Stimulated activated CD8-positive, alpha-beta memory T cell treated with anti-CD3 and anti-CD28 coated beads, Interleukin-7, amount 100 ng/mL, for 24 hours (primary cell): ENCODE measurements at regions not wholly inside any gene's neighbourhood (a gene's known extent, or its start where the extent isn't known, plus 50 kb on each side); places are given as distances from the start of the nearest gene placed in this dataset.

Experiments used
- DNase-seq: peaks from one replicate; pipeline ENCODE4 v3.0.0-alpha.2; 2020; ENCODE audit warnings: low read depth

DNA sequence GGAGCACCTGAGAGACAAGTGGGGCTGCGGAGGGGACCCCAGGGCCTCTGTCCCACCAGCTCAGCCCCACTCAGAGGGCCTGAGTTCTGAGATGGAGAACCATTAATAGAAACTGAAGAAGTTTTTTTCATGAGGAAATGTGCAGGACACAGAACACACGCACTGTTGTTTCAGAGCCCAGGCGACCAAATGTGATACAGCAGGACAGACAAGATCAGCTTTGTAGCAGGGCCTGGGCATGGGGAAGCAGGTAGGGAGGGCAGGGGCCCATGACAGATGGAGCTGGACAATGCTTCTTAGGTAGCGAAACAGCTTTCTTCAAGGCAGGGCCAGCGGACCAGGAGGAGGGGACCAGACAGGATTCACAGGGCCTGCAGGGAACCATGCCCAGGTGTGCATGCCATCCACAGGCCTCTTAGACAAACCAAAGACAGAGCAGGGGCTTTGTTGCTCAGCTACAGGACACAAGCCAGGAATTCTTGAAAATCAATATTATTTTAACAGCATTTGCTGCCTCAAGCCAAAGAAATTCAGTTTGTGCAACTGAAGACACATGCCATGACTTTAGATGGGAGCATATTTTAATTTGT lies 252.8 kb upstream of the GYPC start:
- no peak for DNase-seq

DNA sequence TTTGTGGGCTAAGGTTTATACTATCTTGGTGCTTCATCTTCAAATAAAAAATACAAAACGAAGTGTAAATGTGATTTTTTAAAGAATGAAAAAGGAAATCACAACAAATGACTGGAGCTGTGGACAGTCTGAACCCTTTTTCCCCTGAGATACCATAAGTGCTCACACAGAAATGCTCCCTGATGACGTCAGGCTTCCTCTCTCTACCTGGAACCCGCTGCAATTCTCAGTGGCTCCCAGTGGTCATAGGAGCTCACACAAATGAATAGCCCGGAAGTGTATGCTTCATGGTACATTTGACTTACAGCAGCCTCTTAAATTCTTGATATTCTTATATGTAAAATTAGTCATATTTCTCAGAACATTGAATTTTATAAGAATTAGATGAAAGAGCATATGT lies 249.7 kb upstream of the GYPC start:
- DNase-seq: no peak

DNA sequence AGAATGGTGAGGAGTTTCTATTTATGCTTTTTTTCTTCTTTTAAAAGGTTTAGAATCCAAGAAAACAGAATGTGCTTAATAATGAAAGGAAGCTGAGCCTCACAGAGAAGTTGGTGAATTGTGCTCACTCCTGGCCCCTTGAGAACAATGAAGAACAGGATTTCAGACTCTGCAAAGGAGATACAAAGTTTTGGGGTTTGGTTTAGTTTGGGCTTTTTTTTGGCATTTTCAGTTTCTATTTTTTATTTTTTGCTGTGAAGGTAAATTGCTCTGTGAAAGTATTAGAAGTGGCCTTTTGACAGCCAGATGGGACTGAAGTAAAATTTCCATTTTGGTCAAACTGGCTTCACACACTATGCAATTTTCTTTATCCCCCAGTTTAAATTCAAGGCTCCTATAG lies 247.3 kb upstream of the GYPC start:
- no peak for DNase-seq

DNA sequence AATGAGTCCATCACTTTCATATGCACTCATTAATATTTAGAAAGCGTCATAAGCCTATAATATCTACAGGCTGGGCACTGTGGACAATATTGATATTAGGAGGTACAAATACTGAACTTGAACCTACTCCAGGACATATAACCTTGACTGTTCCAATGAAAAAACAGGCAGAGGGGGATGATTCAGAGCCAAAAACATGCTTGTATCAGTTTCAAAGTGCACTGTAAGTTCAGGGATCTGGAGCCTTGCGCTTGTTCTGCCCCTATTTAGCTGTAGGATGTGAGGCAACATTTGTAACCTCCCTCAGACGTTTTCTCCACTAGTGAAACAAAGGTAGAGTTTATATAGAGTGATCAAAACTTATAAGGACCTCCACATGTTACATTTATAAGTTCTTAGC lies 246.1 kb upstream of the GYPC start:
- no peak for DNase-seq

DNA sequence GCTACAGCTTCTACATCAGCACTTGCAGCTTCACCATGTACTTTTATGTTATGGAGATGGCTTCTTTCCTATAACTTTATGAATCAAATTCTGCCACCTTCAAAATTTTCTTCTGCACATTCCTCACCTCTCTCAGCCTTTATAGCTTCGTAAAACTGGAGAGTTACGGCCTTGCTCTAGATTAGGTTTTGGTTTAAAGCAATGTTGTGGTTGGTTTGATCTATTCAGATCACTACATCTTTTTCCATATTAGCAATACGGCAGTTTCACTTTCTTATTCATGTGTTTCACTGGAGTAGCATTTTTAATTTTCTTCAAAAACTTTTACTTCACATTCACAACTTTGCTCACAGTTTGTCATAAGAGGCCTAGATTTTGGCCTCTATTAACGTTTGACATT lies 242.9 kb upstream of the GYPC start:
- no peak for DNase-seq

DNA sequence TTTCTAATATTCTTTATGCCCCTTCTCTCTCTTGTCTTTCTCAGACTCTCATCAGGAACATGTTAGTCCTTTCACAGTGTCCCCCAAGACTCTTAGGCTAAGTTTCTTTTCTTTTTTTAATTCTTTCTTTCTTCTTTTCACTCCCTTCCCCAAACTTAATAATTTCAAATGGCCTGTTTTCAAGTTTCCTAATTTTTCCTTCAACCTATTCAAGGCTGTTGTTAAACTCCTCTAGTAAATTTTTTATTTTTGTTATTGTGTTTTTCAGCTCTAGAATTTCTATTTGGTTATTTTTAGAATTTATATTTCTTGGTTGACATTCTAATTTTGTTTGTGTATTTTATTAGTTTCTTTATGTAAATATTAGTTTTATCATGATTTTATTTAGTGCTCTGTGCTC lies 236.6 kb upstream of the GYPC start:
- DNase-seq: no peak

DNA sequence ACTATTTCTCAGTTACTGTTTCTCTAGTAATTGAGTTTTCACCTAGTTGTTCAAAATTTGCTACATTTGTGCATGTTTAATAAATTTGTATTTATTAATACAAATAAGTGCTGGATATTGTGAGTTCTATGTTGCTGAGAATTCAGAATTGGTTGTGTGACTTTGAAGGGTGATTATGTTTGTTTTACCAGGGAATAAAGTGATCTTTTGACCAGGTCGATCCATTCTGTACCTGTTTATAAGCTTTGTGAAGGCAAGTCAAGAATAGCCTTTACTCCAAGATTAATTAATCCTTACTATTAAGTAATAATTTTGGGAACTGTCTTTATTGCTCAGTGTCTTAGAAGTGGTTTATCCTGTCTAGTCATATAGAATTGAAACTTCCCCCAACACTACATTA lies 230.0 kb upstream of the GYPC start:
- no peak for DNase-seq

DNA sequence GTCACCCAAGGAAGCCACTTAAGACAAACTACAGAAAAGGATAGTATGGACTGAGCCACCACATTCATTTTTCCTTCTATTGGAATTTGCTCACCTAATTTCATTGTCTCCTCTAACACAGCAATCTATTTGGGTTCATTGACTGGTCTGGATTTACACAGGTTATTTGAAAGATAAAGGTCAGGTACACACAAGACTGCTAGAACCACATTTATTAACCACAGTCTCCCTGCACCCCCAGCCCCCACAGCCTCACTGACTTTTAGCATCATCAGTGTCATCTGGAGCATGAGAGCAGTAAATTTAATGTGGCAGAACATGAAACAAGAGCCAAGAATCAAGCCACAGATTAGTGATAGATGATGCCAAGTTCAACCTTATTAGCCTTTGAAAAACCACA lies 226.9 kb upstream of the GYPC start:
- DNase-seq: no peak

DNA sequence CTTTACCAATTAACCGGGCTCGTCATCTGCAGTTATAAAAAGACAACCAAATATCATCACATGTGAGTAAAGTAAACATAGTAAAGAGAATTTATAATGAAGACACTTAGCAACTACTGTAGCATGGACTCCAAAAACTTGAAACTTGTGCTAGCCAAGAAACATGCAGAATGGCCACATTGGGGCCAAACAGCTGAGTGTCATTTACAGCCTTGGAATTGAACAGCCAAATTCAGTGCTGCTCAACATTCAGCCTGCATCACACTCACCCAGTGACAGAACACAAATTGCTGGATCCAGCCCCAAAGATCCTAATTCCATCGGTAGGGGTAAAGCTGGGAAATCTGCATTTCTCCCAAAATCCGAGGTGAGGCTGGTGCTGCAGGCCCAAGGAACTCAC lies 224.8 kb upstream of the GYPC start:
- no peak for DNase-seq

DNA sequence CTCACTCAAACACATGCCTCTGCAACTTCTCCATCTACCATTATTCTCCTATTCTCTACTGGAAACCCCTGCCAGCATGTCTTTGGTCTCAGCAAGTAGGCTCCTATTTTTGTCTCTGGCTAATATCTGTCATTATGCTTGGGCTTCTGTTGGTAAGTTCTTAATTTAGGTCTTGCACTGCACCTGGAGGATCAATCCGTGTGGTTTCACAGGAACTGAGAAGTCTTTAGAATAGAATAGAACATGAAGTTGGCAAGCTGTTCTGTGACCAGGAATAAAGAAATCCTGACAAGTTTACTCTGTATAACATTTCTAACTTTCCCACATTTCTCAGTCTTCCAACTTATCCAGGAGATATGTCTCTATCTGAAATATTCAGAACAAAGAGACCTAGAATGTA lies 219.5 kb upstream of the GYPC start:
- DNase-seq: no peak

DNA sequence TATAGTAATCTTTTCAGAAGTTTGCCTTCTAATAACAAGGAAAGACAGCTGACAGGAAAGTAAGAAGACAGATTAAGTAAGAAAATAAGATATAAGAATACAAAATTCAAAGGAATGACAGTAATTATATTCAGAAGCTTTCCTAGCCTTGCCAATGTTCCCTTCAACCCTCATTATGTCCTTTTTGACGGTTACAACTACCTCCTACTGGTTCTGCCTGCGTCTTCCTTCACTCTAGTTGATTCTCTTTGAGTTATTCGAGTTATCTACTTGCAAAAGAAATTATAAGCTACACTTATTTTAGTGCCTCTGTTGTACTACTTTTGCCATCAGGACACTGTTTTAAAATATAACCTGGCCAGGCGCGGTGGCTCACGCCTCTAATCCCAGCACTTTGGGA lies 218.9 kb upstream of the GYPC start:
- no peak for DNase-seq

DNA sequence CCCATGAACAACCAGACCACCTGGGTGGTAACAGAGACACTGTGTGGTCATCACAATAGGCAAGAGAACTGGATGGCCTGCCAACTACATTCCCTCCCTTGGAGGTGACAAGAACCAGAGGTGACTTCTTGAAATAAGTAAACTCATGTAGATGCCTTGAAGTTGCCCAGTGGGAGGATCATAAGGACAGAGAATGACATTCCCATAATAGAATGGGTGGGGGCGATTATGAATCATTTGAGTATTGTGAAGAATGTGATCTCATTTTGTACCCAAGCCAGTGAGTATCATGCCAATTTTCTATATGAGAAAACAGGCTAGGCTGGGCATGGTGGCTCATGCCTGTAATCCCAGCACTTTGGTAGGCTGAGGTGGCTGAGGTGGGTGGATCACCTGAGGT lies 211.4 kb upstream of the GYPC start:
- DNase-seq: no peak

DNA sequence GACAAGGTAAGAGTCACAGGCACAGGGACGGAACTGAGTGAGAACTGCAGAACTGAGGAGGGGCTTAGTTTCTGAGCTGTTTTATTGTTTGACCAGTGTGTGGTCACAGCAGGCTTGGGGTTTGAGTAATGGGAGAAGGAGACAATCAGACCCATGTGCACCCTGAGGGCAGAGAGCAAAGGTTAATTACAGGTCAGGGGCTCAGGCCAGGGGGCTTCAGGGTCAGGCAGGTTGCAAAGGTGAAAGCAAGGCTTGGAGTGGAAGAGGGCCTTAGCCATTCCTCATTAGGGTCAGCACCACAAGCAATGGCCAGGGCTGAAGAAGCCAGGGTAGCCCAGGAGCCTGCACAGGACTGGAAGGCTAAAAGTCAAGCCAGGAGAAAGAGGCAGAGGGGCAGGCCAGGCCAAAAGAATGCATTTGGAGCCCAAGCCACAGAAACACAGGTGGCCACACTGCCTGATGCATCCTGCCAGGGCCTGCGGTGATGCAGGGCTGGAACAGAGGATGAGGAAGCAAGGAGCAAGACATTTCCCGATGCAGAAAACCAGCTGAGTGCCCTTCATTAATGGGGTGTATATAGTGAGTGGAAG lies 209.8 kb upstream of the GYPC start:
- DNase-seq: no peak

DNA sequence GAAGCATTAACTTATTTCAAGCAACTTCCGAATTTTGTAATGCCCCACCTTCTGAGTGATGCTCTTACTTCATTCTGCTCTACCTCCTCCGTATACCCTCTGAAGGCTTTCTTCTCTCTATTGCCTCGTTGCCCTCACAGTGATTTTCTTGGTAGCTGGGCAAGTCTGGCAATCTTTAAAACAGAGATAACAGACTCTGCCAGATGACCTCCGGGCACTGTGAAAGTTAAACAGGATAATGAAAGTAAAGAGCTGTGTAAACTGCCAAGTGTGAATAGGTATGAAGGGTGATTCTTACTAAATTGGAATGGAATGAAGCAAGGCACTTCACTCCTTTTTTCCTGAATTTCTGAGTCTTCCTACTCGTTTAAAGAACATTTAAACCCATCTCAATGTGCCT lies 207.3 kb upstream of the GYPC start:
- no peak for DNase-seq

DNA sequence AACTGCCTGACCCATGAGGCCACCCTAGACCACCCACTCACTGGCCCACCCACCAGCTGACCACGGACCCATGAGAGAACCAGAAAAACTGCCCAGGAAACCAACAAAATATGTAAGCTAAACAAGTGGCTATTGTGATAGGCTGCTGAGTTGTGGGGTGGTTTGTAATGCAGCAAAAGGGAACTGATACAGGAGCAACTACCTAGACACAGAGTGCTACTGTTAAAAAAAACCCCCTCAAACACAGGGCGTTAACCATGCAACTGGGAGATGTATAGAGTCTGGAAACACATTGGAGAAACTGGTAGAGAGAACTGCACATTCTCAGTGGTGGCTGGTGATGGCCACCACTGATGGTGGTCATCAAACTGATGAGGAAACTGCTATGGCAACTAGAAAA lies 206.3 kb upstream of the GYPC start:
- no peak for DNase-seq

DNA sequence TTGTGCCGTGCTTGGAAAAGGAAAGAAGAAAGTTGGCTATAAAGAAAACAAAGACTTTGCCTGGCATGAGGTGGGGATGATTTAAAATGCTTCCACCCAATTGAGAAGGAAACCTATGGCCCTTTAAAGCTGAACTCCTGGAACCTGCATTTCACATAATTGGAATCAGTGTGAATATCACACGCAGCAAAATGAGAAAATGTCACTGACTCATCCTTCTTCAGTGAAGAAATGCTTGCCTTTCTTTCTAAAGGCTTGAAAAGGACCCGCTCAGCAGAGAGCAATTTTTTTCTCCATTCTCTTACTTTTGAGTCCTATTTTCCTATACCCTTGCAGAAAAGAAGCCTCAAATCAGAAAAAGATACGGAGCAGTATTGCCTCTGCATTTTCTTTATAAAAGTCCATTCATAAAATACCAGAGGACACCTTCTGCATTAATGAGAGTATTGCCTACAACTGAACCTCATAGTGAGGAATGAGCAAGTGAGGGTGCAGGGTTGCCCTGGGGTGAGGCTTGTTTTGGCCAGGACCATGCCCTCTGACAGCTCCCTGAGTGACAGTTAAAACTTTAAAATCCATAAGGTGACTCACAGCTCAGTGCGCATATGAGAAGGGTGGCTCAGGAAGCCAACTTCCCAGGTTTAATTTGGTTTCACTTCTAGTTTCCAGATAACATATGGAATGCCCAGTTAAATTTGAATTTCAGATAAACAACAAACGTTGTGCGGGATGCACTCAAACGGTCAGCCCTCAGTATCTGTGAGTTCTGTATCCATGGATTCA lies 191.9 kb upstream of the GYPC start:
- no peak for DNase-seq

DNA sequence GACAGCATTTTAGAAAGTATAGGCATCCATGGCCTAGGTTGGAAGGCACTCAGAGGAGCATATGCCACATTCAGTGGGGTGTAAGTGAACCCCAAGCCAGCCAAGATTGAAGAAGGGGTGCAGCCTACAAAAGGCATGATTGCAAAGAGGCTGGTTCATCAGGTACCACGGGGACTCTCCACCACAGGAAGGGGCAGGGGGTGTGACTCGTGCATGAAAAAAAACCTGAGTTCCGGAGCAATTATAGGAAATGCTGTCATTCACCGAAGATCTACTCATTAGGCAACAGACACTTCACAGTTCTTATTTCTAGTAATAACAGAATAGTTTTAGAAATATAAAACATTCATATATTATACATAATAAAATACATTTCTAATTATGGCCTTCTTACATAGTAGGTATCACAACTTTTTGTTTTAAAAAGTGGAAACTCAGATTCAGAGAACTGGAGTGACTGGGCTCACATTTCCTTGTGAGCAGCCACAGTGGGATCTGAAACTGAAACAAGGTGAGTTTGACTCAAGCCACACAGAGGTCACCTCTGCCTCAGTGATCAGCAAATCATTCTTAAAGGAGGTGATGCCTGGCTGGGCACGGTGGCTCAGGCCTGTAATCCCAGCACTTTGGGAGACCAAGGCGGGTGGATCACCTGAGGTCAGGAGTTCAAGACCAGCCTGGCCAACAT lies 188.4 kb upstream of the GYPC start:
- DNase-seq: no peak

DNA sequence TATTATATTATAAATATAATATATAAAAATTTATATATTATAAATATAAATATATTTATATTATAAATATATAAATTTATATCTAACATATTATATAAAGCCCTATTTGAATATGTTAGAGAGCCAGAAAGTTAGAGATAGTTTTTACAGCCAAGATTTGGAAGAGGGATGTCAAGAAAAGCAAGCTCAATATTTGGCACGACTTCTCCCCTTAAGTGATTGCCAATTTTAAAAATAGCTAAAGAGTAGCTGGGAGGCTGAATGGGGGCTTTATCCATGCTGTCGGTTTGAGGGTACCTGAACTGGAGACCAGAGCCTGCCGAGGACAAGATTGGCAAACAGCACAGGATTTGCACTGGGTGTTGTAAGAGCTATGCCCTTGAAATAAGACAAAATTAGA lies 180.9 kb upstream of the GYPC start:
- DNase-seq: no peak

DNA sequence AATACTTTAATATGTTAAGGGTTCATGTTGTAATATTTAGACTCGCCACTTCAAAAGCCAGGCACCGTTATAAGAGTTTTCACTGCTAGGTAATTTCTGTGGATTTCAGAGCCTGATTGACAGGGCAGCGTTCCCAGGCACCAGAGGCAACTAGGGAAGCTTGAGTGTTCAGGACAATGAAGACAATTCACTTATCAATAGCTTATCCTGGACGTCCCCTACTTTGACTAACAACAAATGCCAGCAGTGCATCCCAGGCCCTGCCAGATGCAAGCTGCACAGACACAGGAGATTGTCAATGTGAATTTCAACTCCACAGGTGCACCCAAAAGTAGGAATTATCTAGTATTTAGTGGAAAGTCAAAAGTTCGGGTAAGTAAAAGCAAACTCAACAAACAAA lies 179.3 kb upstream of the GYPC start:
- no peak for DNase-seq

DNA sequence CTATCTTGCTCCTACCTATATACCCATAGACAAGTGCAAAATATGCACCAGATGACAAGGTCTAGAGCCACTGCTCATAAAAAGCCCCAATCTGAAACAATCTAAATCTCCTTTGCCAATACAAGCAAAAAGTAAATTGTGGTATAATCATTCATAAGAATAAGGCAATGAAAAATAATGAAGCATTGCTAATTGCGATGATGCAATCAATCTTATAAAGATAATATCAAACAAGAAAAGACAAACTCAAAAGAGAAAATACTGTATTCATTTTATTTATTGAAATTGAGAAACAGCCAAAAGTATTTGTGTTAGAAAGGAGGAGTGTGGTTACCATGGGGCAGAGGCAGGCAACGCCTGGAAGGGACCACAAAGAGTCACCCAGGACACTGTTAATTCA lies 175.9 kb upstream of the GYPC start:
- no peak for DNase-seq

DNA sequence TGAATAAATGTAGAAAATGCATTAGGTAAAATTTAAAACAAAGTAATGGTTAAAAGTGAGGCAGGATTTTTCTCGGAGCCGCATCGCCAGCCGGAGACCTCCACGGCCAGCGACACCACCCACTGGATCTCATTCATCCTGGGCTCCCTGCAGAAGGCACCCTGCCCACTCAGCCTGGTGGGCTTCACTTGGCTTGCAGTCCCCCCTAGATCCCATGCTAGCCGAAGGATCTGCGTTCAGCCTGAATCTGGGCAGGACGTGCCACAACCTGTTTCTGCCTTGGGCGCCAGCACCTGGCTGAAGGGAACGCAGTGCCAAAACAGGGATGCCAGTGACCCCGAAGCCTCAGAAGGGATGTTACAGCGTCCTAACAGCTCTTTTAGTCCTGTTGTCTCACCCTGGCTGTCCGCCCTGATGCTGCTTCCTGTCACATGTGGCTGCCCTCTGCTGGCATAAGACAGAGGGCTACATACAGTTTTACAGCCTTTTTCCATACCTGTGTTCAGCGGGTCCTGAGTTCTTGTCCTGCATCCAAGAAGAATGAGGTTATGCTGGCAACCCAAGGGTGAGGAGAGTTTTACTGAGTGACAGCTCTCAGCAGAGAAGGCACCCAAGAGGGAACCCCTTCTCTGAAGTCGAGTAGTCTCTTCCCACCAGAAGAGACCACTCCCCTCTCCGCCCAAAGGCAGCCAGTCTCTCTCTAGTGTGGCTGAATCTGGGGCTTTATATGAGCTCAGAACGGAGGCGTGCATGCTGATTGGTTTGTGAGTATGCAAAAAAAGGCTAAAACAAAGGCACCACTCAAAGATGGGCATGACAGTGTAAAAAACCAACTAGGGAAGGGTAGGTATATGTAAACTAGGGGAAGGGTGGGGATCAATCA lies 173.1 kb upstream of the GYPC start:
- no peak for DNase-seq

DNA sequence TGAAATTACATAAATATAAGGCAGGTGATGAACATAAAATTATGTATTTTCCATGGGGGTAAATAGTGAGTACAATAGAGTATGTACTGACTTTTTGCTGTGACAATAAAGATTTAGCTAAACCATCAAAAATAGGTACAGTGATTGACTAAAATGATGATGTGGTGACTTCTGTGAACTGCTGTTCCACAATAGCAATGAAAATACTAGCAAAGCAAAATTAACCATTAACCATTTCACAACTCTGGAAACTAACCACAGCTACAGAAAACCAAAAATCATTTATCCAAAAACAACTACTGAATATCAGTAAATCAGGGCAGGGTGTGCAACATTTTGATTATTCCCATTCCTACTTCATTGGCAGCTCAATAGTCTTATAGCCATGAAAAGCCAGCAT lies 161.4 kb upstream of the GYPC start:
- no peak for DNase-seq
